KMS-11 (cell line): ENCODE measurements at regions not wholly inside any gene's neighbourhood (a gene's known extent, or its start where the extent isn't known, plus 50 kb on each side); places are given as distances from the start of the nearest gene placed in this dataset.
"Not testable (repeated sequence)": the region's sequence is repeated elsewhere in the genome, so short reads cannot be mapped to it uniquely, and the experiment has no call there.

Experiments
- H2AFZ ChIP-seq: fragments of 200-600 bp; sonication (generic); 2 replicates; pipeline ENCODE4 v1.6.1; 2016; ENCODE audit warnings: antibody characterized with exemption, mixed run types, low read depth
- H3K27ac ChIP-seq: fragments of 200-600 bp; sonication (generic); 2 replicates; pipeline ENCODE4 v1.6.1; 2016; ENCODE audit warnings: mild to moderate bottlenecking, mixed run types
- H3K27me3 ChIP-seq: fragments of 200-600 bp; sonication (generic); 2 replicates; pipeline ENCODE4 v1.6.1; 2017; ENCODE audit warnings: mild to moderate bottlenecking, low read depth, mixed run types, moderate library complexity; ENCODE audit not compliant: insufficient read depth
- H3K36me3 ChIP-seq: fragments of 200-600 bp; sonication (generic); 2 replicates; pipeline ENCODE4 v1.6.1; 2017; ENCODE audit warnings: mild to moderate bottlenecking, mixed run types; ENCODE audit not compliant: insufficient read depth
- H3K4me1 ChIP-seq: fragments of 200-600 bp; sonication (generic); 2 replicates; pipeline ENCODE4 v1.6.1; 2016; ENCODE audit warnings: mild to moderate bottlenecking, low read depth, mixed run types; ENCODE audit not compliant: poor library complexity, severe bottlenecking
- H3K4me2 ChIP-seq: fragments of 200-600 bp; sonication (generic); 2 replicates; pipeline ENCODE4 v1.7.0; 2016; ENCODE audit warnings: mild to moderate bottlenecking, mixed run types
- H3K4me3 ChIP-seq: fragments of 200-600 bp; sonication (generic); IDR thresholded peaks from 2 replicates; pipeline ENCODE4 v1.6.1; 2017; ENCODE audit warnings: low read depth, low read length, mixed read lengths; ENCODE audit not compliant: insufficient read depth
- H3K79me2 ChIP-seq: fragments of 200-600 bp; sonication (generic); 2 replicates; pipeline ENCODE4 v1.6.1; 2016; ENCODE audit warnings: low read depth, mixed run types; ENCODE audit not compliant: insufficient read depth
- H3K9ac ChIP-seq: fragments of 200-600 bp; sonication (generic); 2 replicates; pipeline ENCODE4 v1.6.1; 2016; ENCODE audit warnings: mild to moderate bottlenecking, mixed run types
- H4K20me1 ChIP-seq: fragments of 200-600 bp; sonication (generic); 2 replicates; pipeline ENCODE4 v1.6.1; 2016; ENCODE audit warnings: mild to moderate bottlenecking, mixed run types; ENCODE audit not compliant: insufficient read depth
- TF ChIP-seq, protein P1 (sequence below): fragments of 200-600 bp; sonication (generic); conservative IDR thresholded peaks from 2 replicates; pipeline ENCODE4 v1.6.1; 2017; ENCODE audit warnings: low read depth, mild to moderate bottlenecking, antibody characterized with exemption, low read length, moderate library complexity, mixed read lengths

DNA sequence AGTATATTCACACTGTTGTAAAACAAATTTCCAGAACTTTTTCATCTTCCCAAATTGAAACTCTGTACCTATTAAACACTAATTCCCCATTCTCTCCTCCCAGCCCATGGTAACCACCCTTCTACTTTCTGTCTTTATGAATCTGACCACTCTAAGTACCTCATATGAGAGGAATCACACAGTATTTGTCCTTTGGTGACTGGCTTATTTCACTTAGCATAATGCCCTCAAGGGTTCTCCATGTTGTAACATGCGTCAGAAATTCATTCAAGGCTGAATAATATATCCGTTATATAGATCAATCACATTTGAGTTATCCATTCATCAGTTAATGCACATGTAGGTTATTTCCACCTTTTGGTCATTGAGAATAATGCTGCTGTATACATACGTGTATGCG, 162.2 kb downstream of the GOSR1 start:
- H3K27ac ChIP-seq, H4K20me1 ChIP-seq, H3K79me2 ChIP-seq, H3K36me3 ChIP-seq, H3K4me3 ChIP-seq, H3K4me2 ChIP-seq, H3K27me3 ChIP-seq, H2AFZ ChIP-seq, H3K4me1 ChIP-seq, H3K9ac ChIP-seq: not testable (repeated sequence)

DNA sequence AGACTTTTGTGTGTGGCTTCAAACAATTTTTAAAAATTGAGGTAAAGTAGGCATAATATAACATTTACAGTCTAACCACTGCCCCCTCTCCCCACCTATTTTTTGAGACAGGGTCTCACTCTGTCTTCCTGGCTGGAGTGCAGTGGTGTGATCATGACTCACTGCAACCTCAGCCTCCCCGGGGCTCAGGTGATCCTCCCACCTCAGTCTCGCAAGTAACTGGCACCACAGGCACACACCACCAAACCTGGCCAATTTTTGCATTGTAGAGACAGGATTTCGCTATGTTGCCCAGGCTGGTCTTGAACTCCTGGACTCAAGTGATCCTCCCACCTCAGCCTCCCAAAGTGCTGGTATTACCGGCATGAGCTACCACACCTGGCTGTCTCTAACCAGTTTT, 161.8 kb downstream of the GOSR1 start:
- H2AFZ ChIP-seq, H3K36me3 ChIP-seq, H3K9ac ChIP-seq: not testable (repeated sequence)

DNA sequence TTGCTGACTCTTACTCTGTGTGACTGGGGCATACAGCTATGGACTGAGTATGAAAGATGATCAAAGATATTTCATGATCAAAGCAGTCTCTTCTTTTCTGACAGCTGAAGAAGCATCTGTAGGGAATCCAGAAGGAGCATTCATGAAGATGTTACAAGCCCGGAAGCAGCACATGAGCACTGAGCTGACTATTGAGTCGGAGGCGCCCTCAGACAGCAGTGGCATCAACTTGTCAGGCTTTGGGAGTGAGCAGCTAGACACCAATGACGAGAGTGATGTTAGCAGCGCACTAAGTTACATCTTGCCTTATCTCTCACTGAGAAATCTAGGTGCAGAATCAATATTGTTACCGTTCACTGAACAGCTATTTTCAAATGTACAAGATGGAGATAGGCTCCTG, 154.4 kb downstream of the GOSR1 start:
- not testable (repeated sequence) for H3K4me3 ChIP-seq, H3K36me3 ChIP-seq, H3K4me2 ChIP-seq, H3K4me1 ChIP-seq, H3K27ac ChIP-seq, H2AFZ ChIP-seq, H3K79me2 ChIP-seq, H4K20me1 ChIP-seq, H3K9ac ChIP-seq, H3K27me3 ChIP-seq

More for the DNA sequence above, 161.8 kb downstream of the GOSR1 start:
- not testable (repeated sequence) for H3K27ac ChIP-seq, H3K79me2 ChIP-seq, H3K4me1 ChIP-seq, H3K27me3 ChIP-seq, H3K4me2 ChIP-seq, H3K4me3 ChIP-seq, H4K20me1 ChIP-seq

DNA sequence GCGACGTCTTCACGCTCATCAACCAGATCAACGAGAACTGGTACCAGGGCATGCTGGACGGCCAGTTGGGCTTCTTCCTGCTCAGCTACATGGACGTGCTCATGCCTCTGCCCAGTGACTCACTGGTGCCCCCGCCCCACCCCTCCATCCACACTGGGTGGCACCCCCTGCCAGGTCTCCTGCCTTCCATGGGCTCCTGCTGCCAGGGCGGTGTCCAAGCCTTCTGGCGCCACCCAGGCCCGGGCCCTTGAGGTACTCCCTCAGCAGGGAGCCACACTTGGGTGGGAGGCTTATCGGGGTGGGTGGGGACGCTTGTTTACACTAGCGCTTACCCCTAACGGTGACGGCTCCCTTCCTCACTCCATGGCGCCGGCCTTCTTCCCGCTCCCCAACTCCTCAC, 148.2 kb downstream of the GOSR1 start:
- not testable (repeated sequence) for H3K36me3 ChIP-seq, H2AFZ ChIP-seq, H3K4me1 ChIP-seq, H3K4me3 ChIP-seq, H4K20me1 ChIP-seq, H3K27ac ChIP-seq, H3K27me3 ChIP-seq, H3K9ac ChIP-seq, H3K79me2 ChIP-seq, H3K4me2 ChIP-seq

DNA sequence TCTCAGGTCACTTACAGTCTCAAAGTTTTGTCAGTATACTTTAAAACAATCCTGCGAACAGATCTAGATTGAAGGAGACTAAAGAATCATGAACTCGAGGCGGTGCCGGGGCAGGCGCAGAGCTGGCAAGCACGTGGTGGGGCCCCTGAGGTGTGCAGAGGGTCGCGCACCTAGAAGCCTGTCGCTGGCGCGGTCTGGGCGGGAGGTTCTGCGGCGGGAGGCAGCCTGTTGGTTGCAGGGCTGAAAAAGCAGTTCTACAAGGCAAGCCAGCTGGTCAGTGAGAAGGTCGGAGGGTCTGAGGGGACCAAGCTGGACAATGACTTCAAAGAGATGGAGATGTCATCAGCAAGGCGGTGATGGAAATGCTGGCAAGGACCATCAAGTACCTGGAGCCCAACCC, 147.0 kb downstream of the GOSR1 start:
- H3K36me3 ChIP-seq, H3K9ac ChIP-seq, H3K4me1 ChIP-seq: not testable (repeated sequence)

DNA sequence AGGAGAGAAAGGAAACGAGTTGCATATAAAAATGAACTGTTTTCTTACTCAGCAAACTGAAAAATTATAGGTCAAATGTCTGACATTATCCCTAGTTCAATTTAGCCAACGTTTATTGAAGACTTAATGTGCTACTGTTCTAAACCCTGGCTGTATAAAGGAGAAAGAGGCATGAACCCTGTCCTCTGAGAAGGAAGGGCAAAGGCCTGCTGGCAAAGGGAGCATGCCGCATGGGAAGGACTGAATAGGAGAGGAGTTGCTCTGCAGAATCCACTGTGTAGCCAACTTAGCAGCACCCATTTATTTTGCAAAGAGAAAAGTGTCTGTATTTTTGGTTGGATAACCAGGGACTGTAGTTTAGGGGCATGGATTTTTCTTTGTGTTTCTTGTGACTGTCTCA, 132.5 kb downstream of the GOSR1 start:
- not testable (repeated sequence) for H3K4me3 ChIP-seq, H3K4me1 ChIP-seq, H4K20me1 ChIP-seq, H3K27ac ChIP-seq, H3K4me2 ChIP-seq, H3K36me3 ChIP-seq, H3K9ac ChIP-seq, H3K27me3 ChIP-seq, H2AFZ ChIP-seq
- peaks cover 11% of the 10 kb centered on the region; the same call in 1 of the 2 replicates for H3K79me2 ChIP-seq

More for the DNA sequence above, 147.0 kb downstream of the GOSR1 start:
- H3K4me3 ChIP-seq, H3K79me2 ChIP-seq, H3K27me3 ChIP-seq, H3K4me2 ChIP-seq, H2AFZ ChIP-seq, H3K27ac ChIP-seq, H4K20me1 ChIP-seq: not testable (repeated sequence)

DNA sequence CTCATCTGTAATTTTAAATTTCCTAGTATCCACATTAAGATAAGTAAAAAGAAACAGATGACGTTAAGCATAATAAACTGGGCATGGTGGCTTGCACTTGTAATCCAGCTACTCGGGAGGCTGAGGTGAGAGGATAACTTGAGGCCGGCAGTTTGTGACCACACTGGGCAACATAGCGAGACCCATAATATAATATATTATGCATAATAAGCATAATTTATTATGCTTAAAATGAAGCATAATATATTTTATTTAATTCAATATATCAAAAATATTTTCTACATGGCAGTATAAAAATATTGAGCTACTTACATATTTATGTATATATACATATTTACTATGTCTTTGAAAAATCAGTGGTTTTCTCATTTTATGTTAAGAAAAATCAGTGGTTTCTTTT, 128.3 kb downstream of the GOSR1 start:
- TF ChIP-seq, protein P1, sequence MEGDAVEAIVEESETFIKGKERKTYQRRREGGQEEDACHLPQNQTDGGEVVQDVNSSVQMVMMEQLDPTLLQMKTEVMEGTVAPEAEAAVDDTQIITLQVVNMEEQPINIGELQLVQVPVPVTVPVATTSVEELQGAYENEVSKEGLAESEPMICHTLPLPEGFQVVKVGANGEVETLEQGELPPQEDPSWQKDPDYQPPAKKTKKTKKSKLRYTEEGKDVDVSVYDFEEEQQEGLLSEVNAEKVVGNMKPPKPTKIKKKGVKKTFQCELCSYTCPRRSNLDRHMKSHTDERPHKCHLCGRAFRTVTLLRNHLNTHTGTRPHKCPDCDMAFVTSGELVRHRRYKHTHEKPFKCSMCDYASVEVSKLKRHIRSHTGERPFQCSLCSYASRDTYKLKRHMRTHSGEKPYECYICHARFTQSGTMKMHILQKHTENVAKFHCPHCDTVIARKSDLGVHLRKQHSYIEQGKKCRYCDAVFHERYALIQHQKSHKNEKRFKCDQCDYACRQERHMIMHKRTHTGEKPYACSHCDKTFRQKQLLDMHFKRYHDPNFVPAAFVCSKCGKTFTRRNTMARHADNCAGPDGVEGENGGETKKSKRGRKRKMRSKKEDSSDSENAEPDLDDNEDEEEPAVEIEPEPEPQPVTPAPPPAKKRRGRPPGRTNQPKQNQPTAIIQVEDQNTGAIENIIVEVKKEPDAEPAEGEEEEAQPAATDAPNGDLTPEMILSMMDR = no peak
- H3K9ac ChIP-seq = no peak overlapping the region
- H3K4me3 ChIP-seq = no peak overlapping the region
- no peak overlapping the region for H3K4me2 ChIP-seq
- H2AFZ ChIP-seq = no peak overlapping the region
- no peaks in the 10 kb centered on the region for H3K36me3 ChIP-seq
- peaks cover 12% of the 10 kb centered on the region for H3K4me1 ChIP-seq
- H3K27ac ChIP-seq = no peak overlapping the region
- peaks cover 17% of the 10 kb centered on the region; the same call in 1 of the 2 replicates for H3K79me2 ChIP-seq
- H3K27me3 ChIP-seq = no peaks in the 10 kb centered on the region
- H4K20me1 ChIP-seq = no peaks in the 10 kb centered on the region
